Body of pancreas (tissue), 4 donors: ENCODE measurements at regions not wholly inside any gene's neighbourhood (a gene's known extent, or its start where the extent isn't known, plus 50 kb on each side); places are given as distances from the start of the nearest gene placed in this dataset.

ENCODE experiments used
- POLR2A ChIP-seq, 3 donors: fragments of 450-650 bp; IDR thresholded peaks; one replicate each; pipeline ENCODE4 v1.6.1; 2016; ENCODE audit warnings: antibody characterized with exemption in 3 of 3, mild to moderate bottlenecking in 2 of 3
- TF ChIP-seq, protein P1 (sequence below), 7 experiments: fragments of 450-650 bp in 4 of 7; fragments of 200-600 bp in 3 of 7; sonication (generic) in 3 of 7; IDR thresholded peaks; one replicate each; pipeline ENCODE4 v1.5.1; 2016 to 2019; ENCODE audit warnings: antibody characterized with exemption in 7 of 7

DNA sequence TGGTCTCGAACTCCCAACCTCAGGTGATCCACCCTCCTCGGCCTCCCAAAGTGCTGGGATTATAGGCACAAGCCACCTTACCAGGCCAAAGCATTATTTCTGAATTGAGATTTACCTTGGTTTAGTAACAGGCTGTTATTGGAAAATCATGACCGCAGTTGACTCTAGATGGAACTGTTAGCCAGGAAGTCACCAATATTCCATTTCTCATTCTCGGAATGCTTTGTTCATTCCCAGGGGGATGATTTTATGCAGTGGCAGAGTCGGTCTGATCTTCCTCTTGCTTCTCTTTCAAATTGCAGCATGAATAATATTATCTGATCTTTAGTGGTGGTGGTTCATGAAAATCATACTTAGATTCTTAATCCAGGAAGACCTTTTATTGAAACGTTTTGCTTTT is 195.5 kb upstream of the MBNL1 start:
- TF ChIP-seq, protein P1, sequence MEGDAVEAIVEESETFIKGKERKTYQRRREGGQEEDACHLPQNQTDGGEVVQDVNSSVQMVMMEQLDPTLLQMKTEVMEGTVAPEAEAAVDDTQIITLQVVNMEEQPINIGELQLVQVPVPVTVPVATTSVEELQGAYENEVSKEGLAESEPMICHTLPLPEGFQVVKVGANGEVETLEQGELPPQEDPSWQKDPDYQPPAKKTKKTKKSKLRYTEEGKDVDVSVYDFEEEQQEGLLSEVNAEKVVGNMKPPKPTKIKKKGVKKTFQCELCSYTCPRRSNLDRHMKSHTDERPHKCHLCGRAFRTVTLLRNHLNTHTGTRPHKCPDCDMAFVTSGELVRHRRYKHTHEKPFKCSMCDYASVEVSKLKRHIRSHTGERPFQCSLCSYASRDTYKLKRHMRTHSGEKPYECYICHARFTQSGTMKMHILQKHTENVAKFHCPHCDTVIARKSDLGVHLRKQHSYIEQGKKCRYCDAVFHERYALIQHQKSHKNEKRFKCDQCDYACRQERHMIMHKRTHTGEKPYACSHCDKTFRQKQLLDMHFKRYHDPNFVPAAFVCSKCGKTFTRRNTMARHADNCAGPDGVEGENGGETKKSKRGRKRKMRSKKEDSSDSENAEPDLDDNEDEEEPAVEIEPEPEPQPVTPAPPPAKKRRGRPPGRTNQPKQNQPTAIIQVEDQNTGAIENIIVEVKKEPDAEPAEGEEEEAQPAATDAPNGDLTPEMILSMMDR (IDR thresholded peaks at IDR 0.05) = peak in 3 of 7 experiments; percentile 23 to 35 (median 30)
- TF ChIP-seq POLR2A (IDR thresholded peaks at IDR 0.05) = no peak
